Testis (tissue), 2 donors: ENCODE measurements at regions not wholly inside any gene's neighbourhood (a gene's known extent, or its start where the extent isn't known, plus 50 kb on each side); places are given as distances from the start of the nearest gene placed in this dataset.

Experiments used
- DNase-seq: peaks from one replicate; pipeline ENCODE4 v3.0.0-alpha.2; 2019
- H3K27ac ChIP-seq, 2 donors: fragments of 200-600 bp; sonication (generic); one replicate each; pipeline ENCODE4 v1.5.1; 2019
- H3K27me3 ChIP-seq: fragments of 200-600 bp; sonication (generic); one replicate; pipeline ENCODE4 v1.5.1; 2019
- H3K36me3 ChIP-seq: fragments of 200-600 bp; sonication (generic); one replicate; pipeline ENCODE4 v1.5.1; 2017; ENCODE audit warnings: low read depth; ENCODE audit errors: missing control alignments
- H3K4me1 ChIP-seq: fragments of 200-600 bp; sonication (generic); one replicate; pipeline ENCODE4 v1.5.1; 2019
- H3K4me3 ChIP-seq, 2 donors: fragments of 200-600 bp; sonication (generic); one replicate each; pipeline ENCODE4 v1.5.1; 2017 to 2019
- H3K9me3 ChIP-seq: fragments of 200-600 bp; sonication (generic); one replicate; pipeline ENCODE4 v1.5.1; 2017
- POLR2A ChIP-seq: fragments of 450-650 bp; IDR thresholded peaks from one replicate; pipeline ENCODE4 v1.6.1; 2017; ENCODE audit warnings: antibody characterized with exemption, mild to moderate bottlenecking, moderate library complexity
- WGBS, 2 donors: methylation state at CpG; one replicate each; pipeline ENCODE4 v1.1.5; 2018; 5-methylcytosine and 5-hydroxymethylcytosine counted together
- intact Hi-C: fragments of 100-400 bp; cut with DNase I; formaldehyde crosslinking; loops from one replicate; pipeline ENCODE4 v1.15.1; 2023; ENCODE audit warnings: low total_unique reads
- TF ChIP-seq, protein P1 (sequence below), 3 experiments: fragments of 450-650 bp in 2 of 3; fragments of 200-600 bp in 1 of 3; sonication (generic) in 1 of 3; IDR thresholded peaks; one replicate each; pipeline ENCODE4 v1.5.1; 2016 to 2019; ENCODE audit warnings: antibody characterized with exemption in 3 of 3, mild to moderate bottlenecking in 2 of 3, moderate library complexity in 1 of 3

DNA sequence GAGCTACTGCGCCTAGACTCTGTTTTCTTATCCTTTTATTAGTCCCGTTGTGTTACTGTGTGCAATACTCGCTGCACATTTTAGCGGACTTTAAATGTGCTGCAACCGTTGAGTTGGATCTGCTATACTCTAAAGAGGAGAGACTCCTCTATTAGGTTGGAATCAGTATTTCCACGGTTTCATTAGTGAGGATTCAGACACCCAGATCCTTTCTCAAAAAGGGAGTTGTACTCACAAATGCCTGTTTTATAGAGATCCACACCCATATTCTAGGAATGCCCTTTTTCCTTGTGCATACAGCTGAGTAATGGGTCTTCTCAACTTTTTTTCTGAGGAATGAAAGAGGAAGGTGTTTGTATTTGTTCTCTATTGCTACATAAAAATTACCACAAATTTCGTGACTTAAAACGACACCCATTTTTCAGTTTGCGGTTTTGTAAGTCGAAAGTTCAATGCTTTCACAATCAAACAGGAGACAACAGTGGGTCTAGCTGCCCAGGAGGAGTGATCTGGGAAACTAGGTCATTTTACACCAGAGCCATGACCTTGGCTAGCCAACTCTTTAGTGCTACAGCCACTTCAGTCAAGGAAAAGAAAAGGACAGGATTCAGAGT is 52.8 kb upstream of the SLC44A1 start:
- Histone ChIP-seq H3K27me3 (no peaks in the 10 kb centered on the region), H3K27ac (no peak overlapping the region), H3K9me3 (no peaks in the 10 kb centered on the region), H3K36me3 (no peaks in the 10 kb centered on the region), H3K4me3 (no peak overlapping the region), H3K4me1 (no peaks in the 10 kb centered on the region)
- no peak for DNase-seq
- TF ChIP-seq POLR2A = no peak
- TF ChIP-seq, protein P1, sequence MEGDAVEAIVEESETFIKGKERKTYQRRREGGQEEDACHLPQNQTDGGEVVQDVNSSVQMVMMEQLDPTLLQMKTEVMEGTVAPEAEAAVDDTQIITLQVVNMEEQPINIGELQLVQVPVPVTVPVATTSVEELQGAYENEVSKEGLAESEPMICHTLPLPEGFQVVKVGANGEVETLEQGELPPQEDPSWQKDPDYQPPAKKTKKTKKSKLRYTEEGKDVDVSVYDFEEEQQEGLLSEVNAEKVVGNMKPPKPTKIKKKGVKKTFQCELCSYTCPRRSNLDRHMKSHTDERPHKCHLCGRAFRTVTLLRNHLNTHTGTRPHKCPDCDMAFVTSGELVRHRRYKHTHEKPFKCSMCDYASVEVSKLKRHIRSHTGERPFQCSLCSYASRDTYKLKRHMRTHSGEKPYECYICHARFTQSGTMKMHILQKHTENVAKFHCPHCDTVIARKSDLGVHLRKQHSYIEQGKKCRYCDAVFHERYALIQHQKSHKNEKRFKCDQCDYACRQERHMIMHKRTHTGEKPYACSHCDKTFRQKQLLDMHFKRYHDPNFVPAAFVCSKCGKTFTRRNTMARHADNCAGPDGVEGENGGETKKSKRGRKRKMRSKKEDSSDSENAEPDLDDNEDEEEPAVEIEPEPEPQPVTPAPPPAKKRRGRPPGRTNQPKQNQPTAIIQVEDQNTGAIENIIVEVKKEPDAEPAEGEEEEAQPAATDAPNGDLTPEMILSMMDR (IDR thresholded peaks at IDR 0.05) = no peak
- intact Hi-C loops = no loop called here
- 90 to 92% methylated on average over 10 of the region's 10 CpGs for WGBS, 2 donors

DNA sequence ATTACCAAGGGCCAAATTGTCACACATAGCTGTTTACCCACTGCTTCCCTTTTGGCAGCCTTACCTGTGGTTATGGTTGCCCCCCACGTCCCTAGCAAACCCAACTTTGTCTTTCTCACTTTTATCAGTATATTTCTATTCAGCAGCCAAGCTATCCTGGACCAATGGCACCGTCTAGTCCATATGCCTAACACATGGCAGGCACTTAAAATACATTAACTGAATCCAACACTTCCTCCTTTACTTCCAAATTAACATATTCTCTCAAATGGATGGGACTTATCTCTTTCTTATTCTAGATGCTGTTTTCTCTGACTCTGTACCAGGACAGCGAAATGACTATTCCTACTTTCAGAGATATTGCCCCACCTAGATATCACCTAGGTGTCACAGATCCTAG is 50.9 kb upstream of the SLC44A1 start:
- Histone ChIP-seq H3K9me3 (no peaks in the 10 kb centered on the region), H3K27me3 (no peaks in the 10 kb centered on the region), H3K36me3 (no peaks in the 10 kb centered on the region), H3K4me3 (no peak overlapping the region), H3K4me1 (no peaks in the 10 kb centered on the region), H3K27ac (no peak overlapping the region)
- TF ChIP-seq, protein P1 (IDR thresholded peaks at IDR 0.05) = no peak
- no peak for TF ChIP-seq POLR2A
- intact Hi-C loops = no loop called here
- WGBS, 2 donors = 83 to 87% methylated on average over 3 of the region's 3 CpGs
- DNase-seq = no peak

- no peak overlapping the region for H3K4me3 ChIP-seq
These were observed 50.2 kb upstream of the SLC44A1 start for GRCh38 chr9:105194234-105194633.

More at GRCh38 chr9:105194234-105194633, 50.2 kb upstream of the SLC44A1 start:
- H3K4me1 ChIP-seq = no peaks in the 10 kb centered on the region
- intact Hi-C loops = no loop called here
- H3K9me3 ChIP-seq = no peaks in the 10 kb centered on the region
- DNase-seq = no peak
- WGBS, 2 donors = 84 to 88% methylated on average over 4 of the region's 4 CpGs
- no peaks in the 10 kb centered on the region for H3K36me3 ChIP-seq
- no peaks in the 10 kb centered on the region for H3K27me3 ChIP-seq
- no peak overlapping the region for H3K27ac ChIP-seq
- TF ChIP-seq, protein P1 (IDR thresholded peaks at IDR 0.05) = no peak
- TF ChIP-seq POLR2A = no peak
